SK-N-SH (cell line): ENCODE measurements at regions not wholly inside any gene's neighbourhood (a gene's known extent, or its start where the extent isn't known, plus 50 kb on each side); places are given as distances from the start of the nearest gene placed in this dataset.

ENCODE experiments used
- CTCF ChIA-PET: fragments of 300-600, 350-600 bp; formaldehyde crosslinking; extraction: SDS; loops from one replicate; lab custom pipeline; 2021; lab: Yijun Ruan, JAX
- POLR2A ChIA-PET: fragments of 350-600 bp; sonication (Branson Sonifier 250); formaldehyde crosslinking; extraction: SDS; loops from one replicate; lab custom pipeline; 2020; ENCODE audit warnings: antibody characterized with exemption, inconsistent platforms; lab: Yijun Ruan, JAX
- DNase-seq: peaks from one replicate; pipeline ENCODE4 v3.0.0; 2012
- H2AFZ ChIP-seq: fragments of 200-600 bp; sonication (generic); 2 replicates; pipeline ENCODE4 v1.8.1; 2016; ENCODE audit warnings: antibody characterized with exemption, mild to moderate bottlenecking, low read depth
- H3F3A ChIP-seq: fragments of 200-600 bp; sonication (generic); replicated peaks from 2 replicates; pipeline ENCODE3; 2016; ENCODE audit warnings: antibody characterized with exemption, mild to moderate bottlenecking; ENCODE audit not compliant: insufficient read depth
- H3K27ac ChIP-seq, 2 experiments: fragments of 200-500 bp in 1 of 2; fragments of 200-600 bp in 1 of 2; sonication (Bioruptor generic) in 1 of 2; sonication (generic), shearing (Covaris generic) in 1 of 2; 2 replicates each; pipeline versions ENCODE4 v1.5.1 to v1.6.1; 2014 to 2016; ENCODE audit warnings: low read depth in 2 of 2, inconsistent platforms in 1 of 2, low read length in 1 of 2, mild to moderate bottlenecking in 1 of 2, mixed read lengths in 1 of 2
- H3K27me3 ChIP-seq: fragments of 200-600 bp; sonication (generic), shearing (Covaris generic); 2 replicates; pipeline ENCODE4 v1.6.1; 2016; ENCODE audit warnings: mixed run types; ENCODE audit not compliant: insufficient read depth
- H3K36me3 ChIP-seq, 2 experiments: fragments of 200-500 bp in 1 of 2; fragments of 200-600 bp in 1 of 2; sonication (Bioruptor generic) in 1 of 2; sonication (generic) in 1 of 2; replicated peaks in 1 of 2; 2 replicates each; pipeline versions ENCODE3 to v1.5.1; 2014 to 2016; ENCODE audit warnings: low read length in 1 of 2, mild to moderate bottlenecking in 1 of 2; ENCODE audit not compliant: insufficient read depth in 2 of 2, control insufficient read depth in 1 of 2
- H3K4me1 ChIP-seq, 2 experiments: fragments of 200-500 bp in 1 of 2; fragments of 200-600 bp in 1 of 2; sonication (Bioruptor generic) in 1 of 2; sonication (generic), shearing (Covaris generic) in 1 of 2; 2 replicates each; pipeline versions ENCODE4 v1.5.1 to v1.6.1; 2014 to 2016; ENCODE audit warnings: low read depth in 1 of 2, low read length in 1 of 2, mixed run types in 1 of 2; ENCODE audit not compliant: insufficient read depth in 2 of 2, control insufficient read depth in 1 of 2
- H3K4me2 ChIP-seq: fragments of 200-600 bp; sonication (generic), shearing (Covaris generic); 2 replicates; pipeline ENCODE4 v1.6.1; 2017; ENCODE audit warnings: mixed run types
- H3K4me3 ChIP-seq, 2 experiments: fragments of 200-500 bp in 1 of 2; fragments of 200-600 bp in 1 of 2; sonication (Bioruptor generic) in 1 of 2; sonication (generic), shearing (Covaris generic) in 1 of 2; 2 replicates each; pipeline versions ENCODE4 v1.5.1 to v1.8.1; 2014 to 2016; ENCODE audit warnings: low read depth in 2 of 2, inconsistent platforms in 1 of 2, low read length in 1 of 2, mild to moderate bottlenecking in 1 of 2, mixed read lengths in 1 of 2, moderate library complexity in 1 of 2
- H3K79me2 ChIP-seq: fragments of 200-600 bp; sonication (generic); 2 replicates; pipeline ENCODE4 v1.8.1; 2017; ENCODE audit warnings: mild to moderate bottlenecking; ENCODE audit not compliant: insufficient read depth
- H3K9ac ChIP-seq: fragments of 200-600 bp; sonication (generic); 2 replicates; pipeline ENCODE4 v1.6.1; 2017; ENCODE audit warnings: mixed run types
- H3K9me2 ChIP-seq: fragments of 200-600 bp; sonication (generic); 2 replicates; pipeline ENCODE4 v1.6.1; 2017; ENCODE audit warnings: mixed run types
- H3K9me3 ChIP-seq: fragments of 200-600 bp; sonication (generic); 2 replicates; pipeline ENCODE4 v1.6.1; 2017; ENCODE audit warnings: mixed run types, mild to moderate bottlenecking, moderate library complexity
- H4K20me1 ChIP-seq: fragments of 200-600 bp; sonication (generic); 2 replicates; pipeline ENCODE4 v1.6.1; 2017; ENCODE audit warnings: mild to moderate bottlenecking, mixed run types; ENCODE audit not compliant: insufficient read depth
- CHD2 ChIP-seq: fragments of 150-350 bp; IDR thresholded peaks from 2 replicates; pipeline ENCODE4 v1.6.1; 2018; ENCODE audit warnings: low read length; ENCODE audit not compliant: partially characterized antibody
- ELF1 ChIP-seq: IDR thresholded peaks from 2 replicates; pipeline ENCODE4 v1.4.0; 2012
- FOSL2 ChIP-seq: IDR thresholded peaks from 2 replicates; pipeline ENCODE4 v1.4.0; 2012; ENCODE audit warnings: low read depth, mild to moderate bottlenecking, moderate library complexity, borderline replicate concordance
- MXI1 ChIP-seq: IDR thresholded peaks from 2 replicates; pipeline ENCODE4 v1.6.1; 2012; ENCODE audit warnings: mild to moderate bottlenecking, low read depth, low read length, improper control_type of control experiment
- RCOR1 ChIP-seq: fragments of 150-350 bp; IDR thresholded peaks from 2 replicates; pipeline ENCODE4 v1.6.1; 2017; ENCODE audit warnings: antibody characterized with exemption, low read length
- RFX5 ChIP-seq: IDR thresholded peaks from 2 replicates; pipeline ENCODE4 v1.6.1; 2012; ENCODE audit warnings: mild to moderate bottlenecking, improper control_type of control experiment, low read length
- TCF12 ChIP-seq: IDR thresholded peaks from 2 replicates; pipeline ENCODE4 v1.4.0; 2012
- YY1 ChIP-seq: IDR thresholded peaks from 2 replicates; pipeline ENCODE4 v1.4.0; 2012; ENCODE audit warnings: low read depth, mild to moderate bottlenecking
- ZBTB33 ChIP-seq: IDR thresholded peaks from 2 replicates; pipeline ENCODE4 v1.4.0; 2012; ENCODE audit warnings: low read depth, borderline replicate concordance
- WGBS: methylation state at CpG from one replicate; pipeline ENCODE4 v1.1.6; 2017; ENCODE audit warnings: low lambda C conversion rate; 5-methylcytosine and 5-hydroxymethylcytosine counted together
- TF ChIP-seq, protein P1 (sequence below): IDR thresholded peaks from 2 replicates; pipeline ENCODE4 v1.6.1; 2012; ENCODE audit warnings: mild to moderate bottlenecking, low read depth, low read length, moderate library complexity
- TF ChIP-seq, protein P2 (sequence below): IDR thresholded peaks from 2 replicates; pipeline ENCODE4; 2012
- TF ChIP-seq, protein P3 (sequence below): fragments of 150-350 bp; IDR thresholded peaks from 2 replicates; pipeline ENCODE4 v1.6.1; 2016; ENCODE audit warnings: mild to moderate bottlenecking, low read depth, low read length
- TF ChIP-seq, protein P4 (sequence below): fragments of 150-350 bp; IDR thresholded peaks from 2 replicates; pipeline ENCODE4 v1.6.1; 2017; ENCODE audit warnings: antibody characterized with exemption, low read length, low read depth, borderline replicate concordance

- no peaks in the 10 kb centered on the region for H3F3A ChIP-seq
- no peaks in the 10 kb centered on the region for H3K9me2 ChIP-seq
- H4K20me1 ChIP-seq, result no peaks in the 10 kb centered on the region
- no peak for DNase-seq
- no peaks in the 10 kb centered on the region; a peak in 1 of 4 replicates for H3K4me1 ChIP-seq
- ChIA-PET POLR2A (no interaction called here), CTCF (interaction anchor here (0.9 to 3.8 kb wide), 2 partner anchors 8 to 10 kb away, joined by 3 to 28 read pairs; no protein-coding TSS in a partner anchor)
- H3K27ac ChIP-seq, result no peak overlapping the region
- no peak overlapping the region for H2AFZ ChIP-seq
- H3K27me3 ChIP-seq, result no peaks in the 10 kb centered on the region; the same call in 1 of the 2 replicates
- H3K79me2 ChIP-seq, result no peaks in the 10 kb centered on the region
- WGBS, result 71% methylated on average over 11 of the region's 11 CpGs
- no peaks in the 10 kb centered on the region for H3K36me3 ChIP-seq
- no peak overlapping the region for H3K4me3 ChIP-seq
- H3K4me2 ChIP-seq, result no peak overlapping the region
- TF ChIP-seq CHD2 (no peak), YY1 (no peak), RCOR1 (no peak), FOSL2 (no peak), MXI1 (no peak), ELF1 (no peak), TCF12 (no peak), ZBTB33 (no peak), RFX5 (no peak)
- TF ChIP-seq, protein P1, sequence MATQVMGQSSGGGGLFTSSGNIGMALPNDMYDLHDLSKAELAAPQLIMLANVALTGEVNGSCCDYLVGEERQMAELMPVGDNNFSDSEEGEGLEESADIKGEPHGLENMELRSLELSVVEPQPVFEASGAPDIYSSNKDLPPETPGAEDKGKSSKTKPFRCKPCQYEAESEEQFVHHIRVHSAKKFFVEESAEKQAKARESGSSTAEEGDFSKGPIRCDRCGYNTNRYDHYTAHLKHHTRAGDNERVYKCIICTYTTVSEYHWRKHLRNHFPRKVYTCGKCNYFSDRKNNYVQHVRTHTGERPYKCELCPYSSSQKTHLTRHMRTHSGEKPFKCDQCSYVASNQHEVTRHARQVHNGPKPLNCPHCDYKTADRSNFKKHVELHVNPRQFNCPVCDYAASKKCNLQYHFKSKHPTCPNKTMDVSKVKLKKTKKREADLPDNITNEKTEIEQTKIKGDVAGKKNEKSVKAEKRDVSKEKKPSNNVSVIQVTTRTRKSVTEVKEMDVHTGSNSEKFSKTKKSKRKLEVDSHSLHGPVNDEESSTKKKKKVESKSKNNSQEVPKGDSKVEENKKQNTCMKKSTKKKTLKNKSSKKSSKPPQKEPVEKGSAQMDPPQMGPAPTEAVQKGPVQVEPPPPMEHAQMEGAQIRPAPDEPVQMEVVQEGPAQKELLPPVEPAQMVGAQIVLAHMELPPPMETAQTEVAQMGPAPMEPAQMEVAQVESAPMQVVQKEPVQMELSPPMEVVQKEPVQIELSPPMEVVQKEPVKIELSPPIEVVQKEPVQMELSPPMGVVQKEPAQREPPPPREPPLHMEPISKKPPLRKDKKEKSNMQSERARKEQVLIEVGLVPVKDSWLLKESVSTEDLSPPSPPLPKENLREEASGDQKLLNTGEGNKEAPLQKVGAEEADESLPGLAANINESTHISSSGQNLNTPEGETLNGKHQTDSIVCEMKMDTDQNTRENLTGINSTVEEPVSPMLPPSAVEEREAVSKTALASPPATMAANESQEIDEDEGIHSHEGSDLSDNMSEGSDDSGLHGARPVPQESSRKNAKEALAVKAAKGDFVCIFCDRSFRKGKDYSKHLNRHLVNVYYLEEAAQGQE, result no peak
- TF ChIP-seq, protein P2, sequence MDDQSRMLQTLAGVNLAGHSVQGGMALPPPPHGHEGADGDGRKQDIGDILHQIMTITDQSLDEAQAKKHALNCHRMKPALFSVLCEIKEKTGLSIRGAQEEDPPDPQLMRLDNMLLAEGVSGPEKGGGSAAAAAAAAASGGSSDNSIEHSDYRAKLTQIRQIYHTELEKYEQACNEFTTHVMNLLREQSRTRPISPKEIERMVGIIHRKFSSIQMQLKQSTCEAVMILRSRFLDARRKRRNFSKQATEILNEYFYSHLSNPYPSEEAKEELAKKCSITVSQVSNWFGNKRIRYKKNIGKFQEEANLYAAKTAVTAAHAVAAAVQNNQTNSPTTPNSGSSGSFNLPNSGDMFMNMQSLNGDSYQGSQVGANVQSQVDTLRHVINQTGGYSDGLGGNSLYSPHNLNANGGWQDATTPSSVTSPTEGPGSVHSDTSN, result no peak
- TF ChIP-seq, protein P3, sequence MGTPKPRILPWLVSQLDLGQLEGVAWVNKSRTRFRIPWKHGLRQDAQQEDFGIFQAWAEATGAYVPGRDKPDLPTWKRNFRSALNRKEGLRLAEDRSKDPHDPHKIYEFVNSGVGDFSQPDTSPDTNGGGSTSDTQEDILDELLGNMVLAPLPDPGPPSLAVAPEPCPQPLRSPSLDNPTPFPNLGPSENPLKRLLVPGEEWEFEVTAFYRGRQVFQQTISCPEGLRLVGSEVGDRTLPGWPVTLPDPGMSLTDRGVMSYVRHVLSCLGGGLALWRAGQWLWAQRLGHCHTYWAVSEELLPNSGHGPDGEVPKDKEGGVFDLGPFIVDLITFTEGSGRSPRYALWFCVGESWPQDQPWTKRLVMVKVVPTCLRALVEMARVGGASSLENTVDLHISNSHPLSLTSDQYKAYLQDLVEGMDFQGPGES, result no peak
- TF ChIP-seq, protein P4, sequence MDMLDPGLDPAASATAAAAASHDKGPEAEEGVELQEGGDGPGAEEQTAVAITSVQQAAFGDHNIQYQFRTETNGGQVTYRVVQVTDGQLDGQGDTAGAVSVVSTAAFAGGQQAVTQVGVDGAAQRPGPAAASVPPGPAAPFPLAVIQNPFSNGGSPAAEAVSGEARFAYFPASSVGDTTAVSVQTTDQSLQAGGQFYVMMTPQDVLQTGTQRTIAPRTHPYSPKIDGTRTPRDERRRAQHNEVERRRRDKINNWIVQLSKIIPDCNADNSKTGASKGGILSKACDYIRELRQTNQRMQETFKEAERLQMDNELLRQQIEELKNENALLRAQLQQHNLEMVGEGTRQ, result no peak
- no peak overlapping the region for H3K9ac ChIP-seq
- H3K9me3 ChIP-seq, result no peaks in the 10 kb centered on the region
Measured at GRCh38 chr22:19622061-19622441, 92.3 kb upstream of the SEPTIN5 start.
